ENCODE measurements at regions not wholly inside any gene's neighbourhood (a gene's known extent, or its start where the extent isn't known, plus 50 kb on each side); places are given as distances from the start of the nearest gene placed in this dataset.

DNA sequence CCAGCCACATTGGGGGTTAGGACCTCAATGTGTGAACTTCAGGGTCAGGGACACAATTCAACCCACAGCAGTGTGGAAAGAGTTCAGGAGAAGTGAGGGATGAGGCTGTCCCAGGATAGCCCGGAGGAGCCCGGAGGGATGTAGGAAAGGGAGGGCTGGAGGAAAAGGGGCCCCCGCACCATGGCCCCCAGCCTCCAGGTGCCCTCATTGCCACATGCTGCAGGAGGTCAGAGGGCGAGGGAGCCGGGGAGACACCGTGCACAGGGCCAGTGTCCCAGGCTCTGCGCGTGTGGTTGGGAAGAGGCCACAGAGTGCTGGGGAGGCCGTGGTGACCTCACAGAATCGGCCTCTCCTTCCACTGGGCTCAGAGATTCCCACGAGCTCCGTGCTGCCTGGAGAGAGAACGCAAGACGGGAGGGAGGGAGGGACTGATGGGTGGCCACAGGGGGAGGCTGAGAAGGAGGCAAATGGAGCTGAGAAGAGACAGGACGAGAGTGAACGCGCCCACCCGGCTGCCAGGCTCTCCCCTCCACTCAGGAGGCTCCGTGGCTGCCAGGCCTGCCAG, 215.1 kb downstream of the DLL1 start (continued):
- TF ChIP-seq CREB1 (IDR thresholded peaks at IDR 0.05) = no peak
- no peak for TF ChIP-seq CHD2 (IDR thresholded peaks at IDR 0.05; ENCODE audit: low read length)
- no peak for TF ChIP-seq MAFK (IDR thresholded peaks at IDR 0.05; ENCODE audit: low read depth, low read length)
- no peak for TF ChIP-seq RAD21 (IDR thresholded peaks at IDR 0.05 in 1 of 2, conservative IDR thresholded peaks at IDR 0.05 in 1 of 2; ENCODE audit: low read depth in 2 of 2, low read length in 2 of 2)
- no peak for TF ChIP-seq HDAC6 (IDR thresholded peaks at IDR 0.05; ENCODE audit: low read depth, low read length)
- no peak for TF ChIP-seq EGR1 (IDR thresholded peaks at IDR 0.05; ENCODE audit: borderline replicate concordance, low read depth, low read length)
- TF ChIP-seq SP1 (IDR thresholded peaks at IDR 0.05; ENCODE audit: low read depth, low read length) = no peak

Measured in H1 (cell line).